ENCODE measurements at regions not wholly inside any gene's neighbourhood (a gene's known extent, or its start where the extent isn't known, plus 50 kb on each side); places are given as distances from the start of the nearest gene placed in this dataset.
"Not testable (repeated sequence)": the region's sequence is repeated elsewhere in the genome, so short reads cannot be mapped to it uniquely, and the experiment has no call there.

- DNase-seq (ENCODE audit: low spot score), result no peak
These were observed 352.5 kb downstream of the NPIPA8 start for GRCh38 chr16:17983847-17984639.

GRCh38 chr16:17983114-17983513, 353.4 kb downstream of the NPIPA8 start:
- no peak for DNase-seq (ENCODE audit: low spot score)

GRCh38 chr16:17977260-17977659, 359.3 kb downstream of the NPIPA8 start:
- no peak for DNase-seq (ENCODE audit: low spot score)

- DNase-seq (ENCODE audit: low spot score), result no peak
These were observed 364.0 kb downstream of the NPIPA8 start for GRCh38 chr16:17972460-17972943.

GRCh38 chr16:17970816-17971331, 365.7 kb downstream of the NPIPA8 start:
- no peak for DNase-seq (ENCODE audit: low spot score)

GRCh38 chr16:17970157-17970765, 366.3 kb downstream of the NPIPA8 start:
- no peak for DNase-seq (ENCODE audit: low spot score)

- no peak for DNase-seq (ENCODE audit: low spot score)
These were observed 371.2 kb downstream of the NPIPA8 start for GRCh38 chr16:17965133-17965900.

GRCh38 chr16:17964196-17964595, 372.3 kb downstream of the NPIPA8 start:
- no peak for DNase-seq (ENCODE audit: low spot score)

GRCh38 chr16:17963185-17963836, 373.2 kb downstream of the NPIPA8 start:
- no peak for DNase-seq (ENCODE audit: low spot score)

- DNase-seq (ENCODE audit: low spot score), result no peak
These were observed 373.8 kb downstream of the NPIPA8 start for GRCh38 chr16:17962726-17963125.

- not testable (repeated sequence) for DNase-seq (ENCODE audit: low spot score)
These were observed 374.7 kb downstream of the NPIPA8 start for GRCh38 chr16:17961822-17962221.

GRCh38 chr16:17951378-17951777, 385.2 kb downstream of the NPIPA8 start:
- DNase-seq (ENCODE audit: low spot score), result peak; percentile 30

GRCh38 chr16:17949982-17950250, 386.6 kb downstream of the NPIPA8 start:
- no peak for DNase-seq (ENCODE audit: low spot score)

GRCh38 chr16:17949141-17949981, 387.2 kb downstream of the NPIPA8 start:
- no peak for DNase-seq (ENCODE audit: low spot score)

GRCh38 chr16:17947637-17948036, 388.9 kb downstream of the NPIPA8 start:
- DNase-seq (ENCODE audit: low spot score), result no peak

- DNase-seq (ENCODE audit: low spot score), result no peak
These were observed 389.4 kb downstream of the NPIPA8 start for GRCh38 chr16:17947165-17947564.

GRCh38 chr16:17945080-17945601, 391.4 kb downstream of the NPIPA8 start:
- DNase-seq (ENCODE audit: low spot score), result no peak

GRCh38 chr16:17944345-17944744, 392.2 kb downstream of the NPIPA8 start:
- no peak for DNase-seq (ENCODE audit: low spot score)

GRCh38 chr16:17942067-17942466, 394.5 kb downstream of the NPIPA8 start:
- no peak for DNase-seq (ENCODE audit: low spot score)

- no peak for DNase-seq (ENCODE audit: low spot score)
These were observed 395.8 kb downstream of the NPIPA8 start for GRCh38 chr16:17940584-17941364.

Measured in AG08395 (cell line).